Liver (tissue), 3 donors: ENCODE measurements at regions not wholly inside any gene's neighbourhood (a gene's known extent, or its start where the extent isn't known, plus 50 kb on each side); places are given as distances from the start of the nearest gene placed in this dataset.

Source experiments
- EGR1 ChIP-seq, 2 donors: IDR thresholded peaks; 2 replicates each; pipeline ENCODE4 v1.6.1; 2016 to 2018; ENCODE audit warnings: antibody characterized with exemption in 2 of 2, low read depth in 2 of 2
- GABPA ChIP-seq, 2 donors: IDR thresholded peaks in 1 of 2; conservative IDR thresholded peaks in 1 of 2; 2 replicates each; pipeline ENCODE4 v1.6.1; 2016; ENCODE audit warnings: antibody characterized with exemption in 2 of 2, mild to moderate bottlenecking in 1 of 2, moderate library complexity in 1 of 2
- HNF4G ChIP-seq: IDR thresholded peaks from 2 replicates; pipeline ENCODE4 v1.6.1; 2016; ENCODE audit warnings: antibody characterized with exemption
- JUND ChIP-seq, 2 donors: IDR thresholded peaks; 2 replicates each; pipeline ENCODE4 v1.6.1; 2016; ENCODE audit warnings: antibody characterized with exemption in 2 of 2
- NR2F2 ChIP-seq: IDR thresholded peaks from 2 replicates; pipeline ENCODE4 v1.6.1; 2016; ENCODE audit warnings: antibody characterized with exemption
- SP1 ChIP-seq: IDR thresholded peaks from 2 replicates; pipeline ENCODE4 v1.6.1; 2018; ENCODE audit warnings: antibody characterized with exemption, mild to moderate bottlenecking
- TAF1 ChIP-seq: conservative IDR thresholded peaks from 2 replicates; pipeline ENCODE4 v1.6.1; 2016; ENCODE audit warnings: antibody characterized with exemption, mild to moderate bottlenecking
- YY1 ChIP-seq: IDR thresholded peaks from 2 replicates; pipeline ENCODE4 v1.6.1; 2016; ENCODE audit warnings: antibody characterized with exemption, mild to moderate bottlenecking
- TF ChIP-seq, protein P1 (sequence below): fragments of 150-350 bp; IDR thresholded peaks from 2 replicates; pipeline ENCODE4 v1.5.1; 2017; ENCODE audit warnings: improper control_type of control experiment, low read depth, low read length; ENCODE audit not compliant: missing input control
- TF ChIP-seq, protein P2 (sequence below): IDR thresholded peaks from 2 replicates; pipeline ENCODE4 v1.6.1; 2016; ENCODE audit warnings: antibody characterized with exemption
- TF ChIP-seq, protein P3 (sequence below): IDR thresholded peaks from 2 replicates; pipeline ENCODE4 v1.6.1; 2016; ENCODE audit warnings: antibody characterized with exemption, mild to moderate bottlenecking
- TF ChIP-seq, protein P4 (sequence below): IDR thresholded peaks from 2 replicates; pipeline ENCODE4 v1.6.1; 2016; ENCODE audit warnings: antibody characterized with exemption
- donor health status: healthy.
- donor health status: healthy.

DNA sequence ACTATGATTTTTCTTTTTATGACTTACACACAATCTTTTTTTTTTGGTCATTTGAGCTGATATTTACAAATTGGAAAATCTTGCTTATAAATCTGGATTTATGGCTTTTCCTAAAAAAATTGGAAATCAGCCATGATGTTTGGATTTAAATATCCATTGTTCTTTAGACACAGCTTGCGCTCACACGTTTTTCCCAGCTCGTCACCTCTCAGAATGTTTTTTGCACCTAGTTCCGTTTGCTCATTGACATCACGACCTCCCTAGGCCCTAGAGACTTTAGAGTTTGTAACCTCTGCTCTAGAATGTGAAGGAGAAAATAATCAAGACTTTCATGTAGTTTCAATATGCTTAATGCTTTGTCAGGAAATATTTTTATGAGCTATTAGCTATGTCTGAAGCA is 930.5 kb downstream of the TLE4 start:
- TF ChIP-seq NR2F2 = no peak
- TF ChIP-seq, protein P1, sequence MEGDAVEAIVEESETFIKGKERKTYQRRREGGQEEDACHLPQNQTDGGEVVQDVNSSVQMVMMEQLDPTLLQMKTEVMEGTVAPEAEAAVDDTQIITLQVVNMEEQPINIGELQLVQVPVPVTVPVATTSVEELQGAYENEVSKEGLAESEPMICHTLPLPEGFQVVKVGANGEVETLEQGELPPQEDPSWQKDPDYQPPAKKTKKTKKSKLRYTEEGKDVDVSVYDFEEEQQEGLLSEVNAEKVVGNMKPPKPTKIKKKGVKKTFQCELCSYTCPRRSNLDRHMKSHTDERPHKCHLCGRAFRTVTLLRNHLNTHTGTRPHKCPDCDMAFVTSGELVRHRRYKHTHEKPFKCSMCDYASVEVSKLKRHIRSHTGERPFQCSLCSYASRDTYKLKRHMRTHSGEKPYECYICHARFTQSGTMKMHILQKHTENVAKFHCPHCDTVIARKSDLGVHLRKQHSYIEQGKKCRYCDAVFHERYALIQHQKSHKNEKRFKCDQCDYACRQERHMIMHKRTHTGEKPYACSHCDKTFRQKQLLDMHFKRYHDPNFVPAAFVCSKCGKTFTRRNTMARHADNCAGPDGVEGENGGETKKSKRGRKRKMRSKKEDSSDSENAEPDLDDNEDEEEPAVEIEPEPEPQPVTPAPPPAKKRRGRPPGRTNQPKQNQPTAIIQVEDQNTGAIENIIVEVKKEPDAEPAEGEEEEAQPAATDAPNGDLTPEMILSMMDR = no peak
- TF ChIP-seq YY1 = no peak
- TF ChIP-seq, protein P2, sequence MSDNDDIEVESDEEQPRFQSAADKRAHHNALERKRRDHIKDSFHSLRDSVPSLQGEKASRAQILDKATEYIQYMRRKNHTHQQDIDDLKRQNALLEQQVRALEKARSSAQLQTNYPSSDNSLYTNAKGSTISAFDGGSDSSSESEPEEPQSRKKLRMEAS = no peak
- no peak for TF ChIP-seq SP1
- no peak for TF ChIP-seq GABPA (IDR thresholded peaks at IDR 0.05 in 1 of 2, conservative IDR thresholded peaks at IDR 0.05 in 1 of 2)
- TF ChIP-seq, protein P3, sequence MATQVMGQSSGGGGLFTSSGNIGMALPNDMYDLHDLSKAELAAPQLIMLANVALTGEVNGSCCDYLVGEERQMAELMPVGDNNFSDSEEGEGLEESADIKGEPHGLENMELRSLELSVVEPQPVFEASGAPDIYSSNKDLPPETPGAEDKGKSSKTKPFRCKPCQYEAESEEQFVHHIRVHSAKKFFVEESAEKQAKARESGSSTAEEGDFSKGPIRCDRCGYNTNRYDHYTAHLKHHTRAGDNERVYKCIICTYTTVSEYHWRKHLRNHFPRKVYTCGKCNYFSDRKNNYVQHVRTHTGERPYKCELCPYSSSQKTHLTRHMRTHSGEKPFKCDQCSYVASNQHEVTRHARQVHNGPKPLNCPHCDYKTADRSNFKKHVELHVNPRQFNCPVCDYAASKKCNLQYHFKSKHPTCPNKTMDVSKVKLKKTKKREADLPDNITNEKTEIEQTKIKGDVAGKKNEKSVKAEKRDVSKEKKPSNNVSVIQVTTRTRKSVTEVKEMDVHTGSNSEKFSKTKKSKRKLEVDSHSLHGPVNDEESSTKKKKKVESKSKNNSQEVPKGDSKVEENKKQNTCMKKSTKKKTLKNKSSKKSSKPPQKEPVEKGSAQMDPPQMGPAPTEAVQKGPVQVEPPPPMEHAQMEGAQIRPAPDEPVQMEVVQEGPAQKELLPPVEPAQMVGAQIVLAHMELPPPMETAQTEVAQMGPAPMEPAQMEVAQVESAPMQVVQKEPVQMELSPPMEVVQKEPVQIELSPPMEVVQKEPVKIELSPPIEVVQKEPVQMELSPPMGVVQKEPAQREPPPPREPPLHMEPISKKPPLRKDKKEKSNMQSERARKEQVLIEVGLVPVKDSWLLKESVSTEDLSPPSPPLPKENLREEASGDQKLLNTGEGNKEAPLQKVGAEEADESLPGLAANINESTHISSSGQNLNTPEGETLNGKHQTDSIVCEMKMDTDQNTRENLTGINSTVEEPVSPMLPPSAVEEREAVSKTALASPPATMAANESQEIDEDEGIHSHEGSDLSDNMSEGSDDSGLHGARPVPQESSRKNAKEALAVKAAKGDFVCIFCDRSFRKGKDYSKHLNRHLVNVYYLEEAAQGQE = no peak
- TF ChIP-seq JUND (IDR thresholded peaks at IDR 0.05) = no peak
- no peak for TF ChIP-seq TAF1
- no peak for TF ChIP-seq EGR1 (IDR thresholded peaks at IDR 0.05; ENCODE audit: low read depth in 2 of 2)
- no peak for TF ChIP-seq HNF4G
- TF ChIP-seq, protein P4, sequence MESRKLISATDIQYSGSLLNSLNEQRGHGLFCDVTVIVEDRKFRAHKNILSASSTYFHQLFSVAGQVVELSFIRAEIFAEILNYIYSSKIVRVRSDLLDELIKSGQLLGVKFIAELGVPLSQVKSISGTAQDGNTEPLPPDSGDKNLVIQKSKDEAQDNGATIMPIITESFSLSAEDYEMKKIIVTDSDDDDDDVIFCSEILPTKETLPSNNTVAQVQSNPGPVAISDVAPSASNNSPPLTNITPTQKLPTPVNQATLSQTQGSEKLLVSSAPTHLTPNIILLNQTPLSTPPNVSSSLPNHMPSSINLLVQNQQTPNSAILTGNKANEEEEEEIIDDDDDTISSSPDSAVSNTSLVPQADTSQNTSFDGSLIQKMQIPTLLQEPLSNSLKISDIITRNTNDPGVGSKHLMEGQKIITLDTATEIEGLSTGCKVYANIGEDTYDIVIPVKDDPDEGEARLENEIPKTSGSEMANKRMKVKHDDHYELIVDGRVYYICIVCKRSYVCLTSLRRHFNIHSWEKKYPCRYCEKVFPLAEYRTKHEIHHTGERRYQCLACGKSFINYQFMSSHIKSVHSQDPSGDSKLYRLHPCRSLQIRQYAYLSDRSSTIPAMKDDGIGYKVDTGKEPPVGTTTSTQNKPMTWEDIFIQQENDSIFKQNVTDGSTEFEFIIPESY = no peak
